Keratinocyte (primary cell): ENCODE measurements at regions not wholly inside any gene's neighbourhood (a gene's known extent, or its start where the extent isn't known, plus 50 kb on each side); places are given as distances from the start of the nearest gene placed in this dataset.
A peak's percentile ranks its signal among the peaks of the same experiment; 100 is the strongest.

Source experiments
- DNase-seq: peaks from one replicate; pipeline ENCODE4 v3.0.0-alpha.2; 2011; ENCODE audit warnings: low read depth, missing footprints, low spot score
- FAIRE-seq: peaks from 2 replicates; lab custom pipeline; 2011; peaks lifted over from hg19 to GRCh38; lab: Jason Lieb, UNC
- H2AFZ ChIP-seq: 2 replicates; pipeline ENCODE4 v1.6.0; 2012; ENCODE audit warnings: low read length, control low read depth, inconsistent platforms; ENCODE audit not compliant: control insufficient read depth
- H3K27ac ChIP-seq: 2 replicates; pipeline ENCODE4 v1.5.1; 2011; ENCODE audit warnings: low read length; ENCODE audit not compliant: control insufficient read depth, insufficient read depth
- H3K27me3 ChIP-seq: 3 replicates; pipeline ENCODE4 v1.6.0; 2011; ENCODE audit warnings: low read length; ENCODE audit not compliant: control insufficient read depth, insufficient read depth; ENCODE audit errors: extremely low read depth
- H3K36me3 ChIP-seq, 2 experiments: 2 replicates in 1 of 2; 3 replicates in 1 of 2; pipeline ENCODE4 v1.5.1; 2011; ENCODE audit warnings: low read length in 2 of 2, mild to moderate bottlenecking in 1 of 2; ENCODE audit not compliant: control insufficient read depth in 2 of 2, insufficient read depth in 2 of 2; ENCODE audit errors: extremely low read depth in 1 of 2
- H3K4me1 ChIP-seq: 3 replicates; pipeline ENCODE4 v1.5.1; 2011; ENCODE audit warnings: low read length; ENCODE audit not compliant: control insufficient read depth, insufficient read depth; ENCODE audit errors: extremely low read depth
- H3K4me2 ChIP-seq: 3 replicates; pipeline ENCODE4 v1.6.0; 2011; ENCODE audit warnings: low read depth, low read length; ENCODE audit not compliant: control insufficient read depth, insufficient read depth; ENCODE audit errors: extremely low read depth
- H3K4me3 ChIP-seq, 3 experiments: fragments of 200-600 bp in 1 of 3; sonication (generic) in 1 of 3; 2 replicates in 2 of 3; 3 replicates in 1 of 3; pipeline ENCODE4 v1.5.1; 2011 to 2016; ENCODE audit warnings: low read length in 3 of 3, mild to moderate bottlenecking in 3 of 3, control low read depth in 2 of 3, inconsistent platforms in 1 of 3, low read depth in 1 of 3, mixed read lengths in 1 of 3, mixed run types in 1 of 3, moderate library complexity in 1 of 3; ENCODE audit not compliant: control insufficient read depth in 2 of 3, insufficient read depth in 2 of 3; ENCODE audit errors: extremely low read depth in 1 of 3
- H3K79me2 ChIP-seq: 2 replicates; pipeline ENCODE4 v1.6.0; 2012; ENCODE audit warnings: low read length; ENCODE audit not compliant: control insufficient read depth, insufficient read depth
- H3K9ac ChIP-seq: 3 replicates; pipeline ENCODE4 v1.6.0; 2011; ENCODE audit warnings: low read length; ENCODE audit not compliant: control insufficient read depth, insufficient read depth; ENCODE audit errors: extremely low read depth
- H3K9me1 ChIP-seq: 3 replicates; pipeline ENCODE4 v1.6.0; 2011; ENCODE audit warnings: low read length; ENCODE audit not compliant: control insufficient read depth, insufficient read depth; ENCODE audit errors: extremely low read depth
- H3K9me3 ChIP-seq: 2 replicates; pipeline ENCODE4 v1.5.1; 2012; ENCODE audit warnings: low read depth, low read length; ENCODE audit not compliant: control insufficient read depth
- H4K20me1 ChIP-seq: 3 replicates; pipeline ENCODE4 v1.6.0; 2011; ENCODE audit warnings: low read length; ENCODE audit not compliant: control insufficient read depth, insufficient read depth; ENCODE audit errors: extremely low read depth
- CTCF ChIP-seq, 3 experiments: IDR thresholded peaks in 1 of 3; conservative IDR thresholded peaks in 1 of 3; optimal IDR thresholded peaks in 1 of 3; 2 replicates in 2 of 3; 3 replicates in 1 of 3; pipeline versions ENCODE3 to v1.5.1; 2011; ENCODE audit warnings: low read length in 3 of 3, mild to moderate bottlenecking in 3 of 3, moderate library complexity in 2 of 3, control low read depth in 1 of 3, inconsistent platforms in 1 of 3; ENCODE audit not compliant: insufficient read depth in 2 of 3; ENCODE audit errors: extremely low read depth in 1 of 3
- EZH2 ChIP-seq: IDR thresholded peaks from one replicate; pipeline ENCODE4 v1.6.1; 2012; ENCODE audit warnings: inconsistent platforms, mild to moderate bottlenecking, low read length, moderate library complexity
- dilution Hi-C: fragments of 300-500 bp; cut with MboI; formaldehyde crosslinking; loops from one replicate; pipeline ENCODE4 v1.7.0; 2020; ENCODE audit warnings: low sequenced_read_pairs; ENCODE audit not compliant: extremely low pct_ligation_motif_present

- FAIRE-seq: peak; percentile 83
- H3K4me2 ChIP-seq: no peak overlapping the region
- dilution Hi-C loops: no loop called here
- no peak overlapping the region for H2AFZ ChIP-seq
- H3K4me3 ChIP-seq: no peak overlapping the region
- no peaks in the 10 kb centered on the region for H3K27me3 ChIP-seq
- no peaks in the 10 kb centered on the region for H3K79me2 ChIP-seq
- no peak overlapping the region for H3K27ac ChIP-seq
- H3K9me3 ChIP-seq: no peaks in the 10 kb centered on the region
- H3K4me1 ChIP-seq: no peaks in the 10 kb centered on the region
- H3K9me1 ChIP-seq: no peaks in the 10 kb centered on the region
- TF ChIP-seq EZH2 (no peak), CTCF (optimal IDR thresholded peaks at IDR 0.05 in 1 of 3, IDR thresholded peaks at IDR 0.05 in 1 of 3, conservative IDR thresholded peaks at IDR 0.05 in 1 of 3; ENCODE audit: extremely low read depth in 1 of 3, insufficient read depth in 2 of 3, low read length in 3 of 3) (no peak)
- no peaks in the 10 kb centered on the region for H3K36me3 ChIP-seq
- no peaks in the 10 kb centered on the region for H4K20me1 ChIP-seq
- H3K9ac ChIP-seq: no peak overlapping the region
- DNase-seq: no peak
These were observed 68.3 kb upstream of the MRPS9 start for GRCh38 chr2:104969564-104969963.

GRCh38 chr2:104975371-104975770 lies 62.5 kb upstream of the MRPS9 start:
- H3K9me1 ChIP-seq: no peaks in the 10 kb centered on the region
- dilution Hi-C loops: no loop called here
- FAIRE-seq (no peak), DNase-seq (no peak)
- no peaks in the 10 kb centered on the region for H4K20me1 ChIP-seq
- no peaks in the 10 kb centered on the region for H3K79me2 ChIP-seq
- H3K9ac ChIP-seq: no peak overlapping the region
- no peaks in the 10 kb centered on the region for H3K27me3 ChIP-seq
- no peak overlapping the region for H3K4me3 ChIP-seq
- no peak overlapping the region for H3K4me2 ChIP-seq
- H3K27ac ChIP-seq: no peak overlapping the region
- no peaks in the 10 kb centered on the region for H3K4me1 ChIP-seq
- no peaks in the 10 kb centered on the region for H3K9me3 ChIP-seq
- no peak overlapping the region for H2AFZ ChIP-seq
- no peak for TF ChIP-seq CTCF (optimal IDR thresholded peaks at IDR 0.05 in 1 of 3, IDR thresholded peaks at IDR 0.05 in 1 of 3, conservative IDR thresholded peaks at IDR 0.05 in 1 of 3; ENCODE audit: extremely low read depth in 1 of 3, insufficient read depth in 2 of 3, low read length in 3 of 3)
- no peak for TF ChIP-seq EZH2
- no peaks in the 10 kb centered on the region for H3K36me3 ChIP-seq
